H54 (cell line): ENCODE measurements at regions not wholly inside any gene's neighbourhood (a gene's known extent, or its start where the extent isn't known, plus 50 kb on each side); places are given as distances from the start of the nearest gene placed in this dataset.
A peak's percentile ranks its signal among the peaks of the same experiment; 100 is the strongest.
"Not testable (repeated sequence)": the region's sequence is repeated elsewhere in the genome, so short reads cannot be mapped to it uniquely, and the experiment has no call there.

ENCODE experiments used
- DNase-seq: peaks from one replicate; pipeline ENCODE4 v3.0.0; 2011; ENCODE audit warnings: low spot score, mixed read lengths; ENCODE audit not compliant: insufficient read length
- FAIRE-seq: peaks from 3 replicates; lab custom pipeline; 2011; peaks lifted over from hg19 to GRCh38; lab: Jason Lieb, UNC
- POLR2A ChIP-seq: IDR thresholded peaks from 2 replicates; pipeline ENCODE4 v1.6.1; 2011; ENCODE audit warnings: low read depth, mild to moderate bottlenecking, low read length

DNA sequence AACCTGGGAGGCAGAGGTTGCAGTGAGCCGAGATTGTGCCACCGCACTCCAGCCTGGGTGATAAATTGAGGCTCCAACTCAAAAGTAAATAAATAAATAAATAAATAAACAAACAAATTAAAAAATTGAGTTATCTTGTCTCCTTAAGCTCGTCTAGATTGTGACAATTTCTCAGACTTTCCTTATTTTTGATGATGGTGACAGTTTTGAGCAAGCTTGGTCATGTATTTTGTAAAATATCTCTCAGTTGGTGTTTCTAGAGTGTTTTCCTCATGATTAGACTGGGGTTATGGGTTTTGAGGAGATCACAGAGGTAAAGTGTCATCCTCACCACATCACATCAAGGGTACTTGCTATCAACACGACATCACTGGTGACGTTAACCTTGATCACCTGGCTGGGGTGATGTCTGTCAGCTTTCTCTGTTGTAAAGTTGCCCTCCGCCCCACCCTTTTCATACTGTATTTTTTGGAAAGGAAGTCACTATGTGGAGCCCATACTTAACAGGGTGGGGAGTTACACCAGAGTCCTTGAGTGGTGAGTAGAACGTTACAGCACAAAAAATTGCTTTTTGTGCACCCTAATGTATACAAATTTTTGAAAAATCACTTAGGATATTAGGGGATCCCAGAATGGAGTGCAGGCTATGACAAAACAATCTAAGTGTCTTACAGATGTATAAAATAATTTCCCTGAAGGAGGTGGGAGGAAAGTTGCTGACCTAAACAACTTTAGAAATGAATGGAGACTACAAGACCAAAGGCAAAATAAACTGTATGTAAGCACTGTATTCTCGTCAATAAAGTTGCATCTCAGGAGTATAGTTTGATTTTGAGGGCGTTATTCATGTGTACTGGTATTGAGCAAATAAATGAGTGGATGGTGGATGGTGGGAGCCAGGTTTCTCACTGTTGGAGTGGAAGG, 116.4 kb upstream of the SGK1 start:
- no peak for DNase-seq
- TF ChIP-seq POLR2A = no peak
- no peak for FAIRE-seq

GRCh38 chr6:134432036-134432435, 114.1 kb upstream of the SGK1 start:
- no peak for FAIRE-seq
- TF ChIP-seq POLR2A = no peak
- no peak for DNase-seq

GRCh38 chr6:134431421-134431859, 113.5 kb upstream of the SGK1 start:
- FAIRE-seq = no peak
- TF ChIP-seq POLR2A = no peak
- DNase-seq = no peak

DNA sequence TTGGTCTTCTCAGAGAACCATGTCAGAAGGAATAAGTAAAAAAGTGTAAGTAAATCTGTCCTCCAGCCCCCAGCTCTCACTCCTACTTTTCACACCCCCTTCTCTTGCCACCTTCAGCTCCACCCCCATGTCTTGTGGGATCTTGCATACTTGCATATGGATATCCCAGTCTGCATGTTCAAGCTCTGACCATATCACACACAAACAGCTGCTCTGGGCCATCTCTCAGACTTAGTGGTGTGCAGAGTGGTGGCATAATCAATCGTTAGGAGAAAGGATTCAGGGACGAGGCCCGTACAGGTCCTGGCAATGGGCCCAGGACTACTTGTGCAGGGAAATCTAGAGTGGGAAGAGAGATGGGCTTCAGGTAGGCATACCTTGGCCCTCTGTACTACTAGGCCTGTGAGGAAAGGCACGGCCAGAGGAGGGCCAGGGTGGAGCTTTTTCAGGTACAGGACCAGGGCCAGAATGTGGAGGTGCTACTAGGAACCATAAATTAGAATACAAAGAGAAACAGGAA, 112.0 kb upstream of the SGK1 start:
- DNase-seq (no peak), FAIRE-seq (no peak)
- no peak for TF ChIP-seq POLR2A

- FAIRE-seq = no peak
- no peak for DNase-seq
- TF ChIP-seq POLR2A = no peak
These were observed 109.8 kb upstream of the SGK1 start for GRCh38 chr6:134427721-134428120.

DNA sequence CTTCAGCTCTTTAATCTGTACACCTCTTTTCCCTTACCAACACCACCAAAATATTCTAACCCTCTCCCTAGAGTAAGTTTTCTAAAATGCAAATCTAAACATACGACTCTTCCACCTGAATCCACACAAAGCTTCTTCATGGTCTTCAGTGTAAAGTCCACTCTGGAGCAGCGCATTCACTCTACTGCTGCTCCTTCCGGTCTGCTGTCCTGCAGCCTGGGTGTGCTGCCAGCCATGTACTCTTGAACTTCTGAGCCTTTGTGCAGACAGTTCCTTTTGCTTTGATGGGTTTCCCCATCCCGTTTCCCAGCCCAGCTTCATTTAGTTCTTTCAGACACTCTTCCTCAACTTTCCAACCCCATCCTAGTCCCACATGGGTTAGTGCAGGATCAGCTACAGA, 108.7 kb upstream of the SGK1 start:
- TF ChIP-seq POLR2A = no peak
- FAIRE-seq (no peak), DNase-seq (no peak)

- not testable (repeated sequence) for FAIRE-seq, DNase-seq
These were observed 108.0 kb upstream of the SGK1 start for GRCh38 chr6:134425917-134426316.

DNA sequence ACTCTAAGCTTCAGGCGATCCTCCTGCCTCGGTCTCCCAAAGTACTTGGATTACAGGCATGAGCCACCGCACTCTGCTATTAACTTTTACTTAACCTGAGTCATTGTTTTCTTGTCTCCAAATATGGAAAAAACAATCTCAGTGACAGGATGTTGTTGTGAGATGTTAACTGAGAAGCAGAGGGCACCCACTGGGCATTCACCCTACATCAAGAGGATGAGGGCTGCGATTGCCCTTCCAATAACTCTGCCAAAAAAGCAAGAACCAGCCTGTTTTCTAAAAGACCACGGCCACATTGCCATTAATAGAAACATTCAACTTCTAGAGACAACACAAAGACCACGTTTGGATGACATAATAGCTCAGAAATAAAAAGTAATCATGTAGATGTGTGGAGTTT, 107.6 kb upstream of the SGK1 start:
- DNase-seq (no peak), FAIRE-seq (no peak)

DNA sequence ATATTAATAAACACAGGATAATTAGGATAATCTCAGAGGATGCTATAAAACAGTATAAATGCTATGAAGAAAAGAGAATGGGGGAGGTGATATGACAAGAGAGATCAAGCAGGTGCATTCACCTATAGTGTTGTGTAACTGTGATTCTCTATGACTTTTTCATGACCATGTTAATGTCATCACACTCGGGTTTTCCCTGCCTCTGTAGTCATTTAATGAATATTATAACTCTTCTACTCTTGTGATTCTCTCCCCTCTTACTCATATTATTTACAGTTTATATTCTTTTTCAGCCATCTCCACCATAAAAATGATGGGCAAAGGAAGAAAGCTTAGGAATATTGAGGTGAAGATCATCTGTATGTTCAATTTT, 106.9 kb upstream of the SGK1 start:
- FAIRE-seq (no peak), DNase-seq (no peak)
- TF ChIP-seq POLR2A = no peak

More for the DNA sequence above, 107.6 kb upstream of the SGK1 start:
- TF ChIP-seq POLR2A = no peak

GRCh38 chr6:134424165-134424797, 106.4 kb upstream of the SGK1 start:
- no peak for TF ChIP-seq POLR2A
- DNase-seq (no peak), FAIRE-seq (no peak)

DNA sequence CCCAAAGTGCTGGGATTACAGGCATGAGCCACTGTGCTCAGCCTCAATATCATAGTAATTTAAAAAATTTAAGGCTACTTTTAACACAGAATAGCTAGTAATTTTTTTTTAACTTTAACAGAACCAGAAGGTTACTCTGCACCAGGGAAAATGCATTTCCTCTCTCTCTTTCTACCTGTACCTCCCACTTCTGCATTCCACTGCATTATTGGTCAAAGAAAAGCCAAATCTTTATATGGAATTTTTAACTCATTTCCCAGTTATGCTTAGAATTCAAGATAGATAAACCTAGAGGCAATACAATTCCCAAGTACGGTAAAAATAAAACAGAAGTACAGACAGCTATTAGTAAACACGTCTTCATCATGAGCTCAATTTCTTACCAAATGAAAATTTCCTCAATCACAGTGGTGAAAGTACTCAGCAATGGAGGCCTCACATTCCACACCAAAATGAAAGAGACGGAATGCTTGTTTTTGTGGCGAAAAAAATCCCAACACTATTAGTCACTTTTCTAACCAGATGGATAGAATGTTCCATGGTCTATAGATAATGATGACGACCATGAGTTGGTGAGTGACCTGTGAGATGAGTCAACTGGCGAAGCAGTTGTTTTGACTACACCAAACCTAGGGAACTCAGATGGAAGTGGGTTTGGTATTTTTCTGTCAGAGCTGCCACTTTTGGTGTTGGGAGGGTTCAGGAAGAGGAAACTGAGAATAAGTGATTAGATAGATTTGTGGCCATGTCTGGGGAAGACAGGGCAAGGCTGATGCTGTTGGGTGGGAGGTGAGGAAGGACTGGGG, 104.7 kb upstream of the SGK1 start:
- FAIRE-seq (peak; percentile 60), DNase-seq (no peak)
- TF ChIP-seq POLR2A = no peak

GRCh38 chr6:134421501-134421900, 103.6 kb upstream of the SGK1 start:
- FAIRE-seq = no peak

GRCh38 chr6:134420614-134421181, 102.8 kb upstream of the SGK1 start:
- FAIRE-seq (peak; percentile 23), DNase-seq (no peak)
- TF ChIP-seq POLR2A = no peak

More at GRCh38 chr6:134421501-134421900, 103.6 kb upstream of the SGK1 start:
- DNase-seq = no peak
- TF ChIP-seq POLR2A = no peak

DNA sequence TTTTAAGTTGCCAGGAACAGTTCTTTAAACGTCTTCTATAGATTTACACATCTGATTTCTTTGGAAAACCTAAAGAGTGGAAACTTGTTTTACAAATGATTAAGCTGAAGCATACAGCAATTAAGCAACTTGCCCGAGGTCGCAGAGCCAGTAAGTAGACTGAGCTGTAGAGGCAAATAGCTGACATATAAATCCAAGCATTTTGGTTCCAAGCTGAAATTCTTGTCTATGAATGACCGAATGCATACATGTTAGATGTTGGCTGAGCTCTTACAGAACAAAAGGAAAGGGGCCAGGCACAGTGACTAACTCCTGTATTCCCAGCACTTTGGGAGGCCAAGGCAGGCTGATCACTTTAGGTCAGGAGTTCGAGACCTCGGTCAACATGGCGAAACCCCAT, 101.8 kb upstream of the SGK1 start:
- no peak for TF ChIP-seq POLR2A
- FAIRE-seq (no peak), DNase-seq (no peak)
